Neural crest cell (in vitro differentiated cells): ENCODE measurements at regions not wholly inside any gene's neighbourhood (a gene's known extent, or its start where the extent isn't known, plus 50 kb on each side); places are given as distances from the start of the nearest gene placed in this dataset.

Source experiments
- DNase-seq: peaks from one replicate; pipeline ENCODE4 v3.0.0; 2021; ENCODE audit warnings: low read depth, mixed read lengths, low spot score
- H3K27ac Mint-ChIP-seq: one replicate; pipeline ENCODE4 v1.8.0; 2021; ENCODE audit warnings: mild to moderate bottlenecking, mixed read lengths; ENCODE audit not compliant: unreplicated experiment
- H3K27me3 Mint-ChIP-seq: 2 replicates; pipeline ENCODE4 v1.8.0; 2021; ENCODE audit warnings: low read depth, mild to moderate bottlenecking, mixed read lengths
- H3K36me3 Mint-ChIP-seq: 2 replicates; pipeline ENCODE4 v1.8.0; 2021; ENCODE audit warnings: low read depth, mild to moderate bottlenecking, mixed read lengths
- H3K4me1 Mint-ChIP-seq: 2 replicates; pipeline ENCODE4 v1.8.0; 2021; ENCODE audit warnings: mixed read lengths
- H3K4me3 Mint-ChIP-seq: one replicate; pipeline ENCODE4 v1.8.0; 2021; ENCODE audit warnings: mild to moderate bottlenecking, mixed read lengths
- H3K9me3 Mint-ChIP-seq: 2 replicates; pipeline ENCODE4 v1.8.0; 2021; ENCODE audit warnings: mixed read lengths
- TF ChIP-seq, protein P1 (sequence below): fragments of 200-600 bp; sonication (generic); conservative IDR thresholded peaks from 2 replicates; pipeline ENCODE4 v1.5.0; 2021; ENCODE audit warnings: antibody characterized with exemption, mild to moderate bottlenecking

DNA sequence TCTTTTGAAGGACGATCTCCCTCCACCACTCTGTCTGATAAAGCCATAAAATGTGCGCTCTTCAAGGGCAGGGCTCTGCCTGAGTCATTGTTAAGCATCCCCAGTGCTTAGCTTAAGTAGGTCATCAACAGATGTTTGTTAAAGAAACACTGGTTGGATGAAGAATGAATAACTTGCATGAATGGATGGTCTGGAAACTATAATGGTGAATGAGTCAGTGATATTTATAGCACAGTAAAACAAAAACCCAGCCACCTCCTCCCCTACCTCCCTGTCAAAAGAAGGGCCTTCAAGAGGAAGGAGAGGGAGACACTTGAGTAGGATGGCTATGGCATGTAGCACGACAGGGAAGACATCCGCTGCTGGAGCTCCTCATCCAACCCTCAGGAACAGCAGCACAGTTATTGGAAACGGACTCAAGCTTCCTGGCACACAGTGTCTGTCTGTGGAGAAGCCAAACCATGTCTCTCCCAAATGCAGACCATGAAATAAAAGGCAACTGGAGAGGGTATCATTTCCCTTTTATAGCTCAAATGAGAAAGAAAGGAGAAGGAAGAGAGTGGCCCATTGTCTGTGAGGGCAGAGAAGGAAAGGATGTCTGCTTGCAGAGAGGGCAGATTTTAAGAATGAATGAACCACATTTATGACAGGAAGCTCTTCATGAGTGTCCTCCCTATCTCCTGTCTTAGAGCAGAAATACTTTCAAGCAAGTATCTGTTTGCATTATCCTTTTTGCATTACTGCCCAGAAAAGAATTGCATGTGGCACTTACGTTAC lies 183.5 kb upstream of the UBL3 start:
- H3K27me3 Mint-ChIP-seq: peaks cover 4% of the 10 kb centered on the region
- no peak overlapping the region for H3K4me3 Mint-ChIP-seq
- TF ChIP-seq, protein P1, sequence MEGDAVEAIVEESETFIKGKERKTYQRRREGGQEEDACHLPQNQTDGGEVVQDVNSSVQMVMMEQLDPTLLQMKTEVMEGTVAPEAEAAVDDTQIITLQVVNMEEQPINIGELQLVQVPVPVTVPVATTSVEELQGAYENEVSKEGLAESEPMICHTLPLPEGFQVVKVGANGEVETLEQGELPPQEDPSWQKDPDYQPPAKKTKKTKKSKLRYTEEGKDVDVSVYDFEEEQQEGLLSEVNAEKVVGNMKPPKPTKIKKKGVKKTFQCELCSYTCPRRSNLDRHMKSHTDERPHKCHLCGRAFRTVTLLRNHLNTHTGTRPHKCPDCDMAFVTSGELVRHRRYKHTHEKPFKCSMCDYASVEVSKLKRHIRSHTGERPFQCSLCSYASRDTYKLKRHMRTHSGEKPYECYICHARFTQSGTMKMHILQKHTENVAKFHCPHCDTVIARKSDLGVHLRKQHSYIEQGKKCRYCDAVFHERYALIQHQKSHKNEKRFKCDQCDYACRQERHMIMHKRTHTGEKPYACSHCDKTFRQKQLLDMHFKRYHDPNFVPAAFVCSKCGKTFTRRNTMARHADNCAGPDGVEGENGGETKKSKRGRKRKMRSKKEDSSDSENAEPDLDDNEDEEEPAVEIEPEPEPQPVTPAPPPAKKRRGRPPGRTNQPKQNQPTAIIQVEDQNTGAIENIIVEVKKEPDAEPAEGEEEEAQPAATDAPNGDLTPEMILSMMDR: no peak
- no peaks in the 10 kb centered on the region for H3K9me3 Mint-ChIP-seq
- H3K36me3 Mint-ChIP-seq: no peaks in the 10 kb centered on the region
- DNase-seq: no peak
- H3K4me1 Mint-ChIP-seq: peaks cover 29% of the 10 kb centered on the region
- H3K27ac Mint-ChIP-seq: peak overlapping the region; percentile 15

DNA sequence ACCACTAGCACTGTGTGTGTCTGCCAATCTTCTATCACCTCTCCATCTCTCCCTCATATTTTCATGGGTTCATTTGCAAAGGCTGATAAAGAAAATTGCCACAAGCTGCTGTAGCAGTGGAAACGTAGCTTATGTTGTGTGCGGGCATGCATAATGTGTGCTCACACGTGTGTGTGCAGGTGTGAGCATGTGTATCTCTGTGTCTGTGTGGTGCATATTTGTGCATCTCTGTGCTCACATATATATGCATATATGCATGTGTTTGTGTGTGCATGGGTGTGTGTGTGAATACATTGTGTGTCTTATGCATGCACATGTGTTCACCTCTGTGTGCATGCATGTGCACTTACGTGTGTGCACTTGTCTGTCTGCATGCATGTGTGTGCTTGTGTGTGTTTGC lies 181.8 kb upstream of the UBL3 start:
- H3K4me1 Mint-ChIP-seq: peaks cover 26% of the 10 kb centered on the region
- TF ChIP-seq, protein P1: no peak
- H3K36me3 Mint-ChIP-seq: no peaks in the 10 kb centered on the region
- no peaks in the 10 kb centered on the region for H3K9me3 Mint-ChIP-seq
- no peak overlapping the region for H3K27ac Mint-ChIP-seq
- H3K27me3 Mint-ChIP-seq: no peaks in the 10 kb centered on the region
- H3K4me3 Mint-ChIP-seq: no peak overlapping the region
- DNase-seq: no peak

DNA sequence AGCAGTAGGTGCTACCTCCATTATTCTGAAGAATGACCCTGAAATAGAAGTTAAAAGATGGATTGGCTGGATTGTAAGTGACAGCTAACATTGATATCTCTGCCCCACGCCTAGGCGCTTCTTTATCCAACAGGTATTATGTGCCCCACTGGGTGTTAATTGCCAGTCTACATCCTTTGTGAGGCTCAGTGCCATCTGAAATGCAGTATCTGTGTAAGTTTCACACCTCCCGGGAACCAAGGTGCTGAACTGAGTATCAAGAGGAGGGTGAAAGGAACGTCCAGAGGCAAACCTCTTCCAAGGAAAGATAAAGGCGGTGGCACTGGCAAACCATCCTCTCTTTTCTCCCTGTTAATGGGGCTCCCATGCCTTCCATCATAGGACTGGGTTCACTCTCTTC lies 181.1 kb upstream of the UBL3 start:
- H3K9me3 Mint-ChIP-seq: no peaks in the 10 kb centered on the region
- TF ChIP-seq, protein P1: no peak
- H3K4me1 Mint-ChIP-seq: peaks cover 28% of the 10 kb centered on the region
- no peaks in the 10 kb centered on the region for H3K36me3 Mint-ChIP-seq
- no peak for DNase-seq
- no peak overlapping the region for H3K4me3 Mint-ChIP-seq
- no peak overlapping the region for H3K27ac Mint-ChIP-seq
- no peaks in the 10 kb centered on the region for H3K27me3 Mint-ChIP-seq

DNA sequence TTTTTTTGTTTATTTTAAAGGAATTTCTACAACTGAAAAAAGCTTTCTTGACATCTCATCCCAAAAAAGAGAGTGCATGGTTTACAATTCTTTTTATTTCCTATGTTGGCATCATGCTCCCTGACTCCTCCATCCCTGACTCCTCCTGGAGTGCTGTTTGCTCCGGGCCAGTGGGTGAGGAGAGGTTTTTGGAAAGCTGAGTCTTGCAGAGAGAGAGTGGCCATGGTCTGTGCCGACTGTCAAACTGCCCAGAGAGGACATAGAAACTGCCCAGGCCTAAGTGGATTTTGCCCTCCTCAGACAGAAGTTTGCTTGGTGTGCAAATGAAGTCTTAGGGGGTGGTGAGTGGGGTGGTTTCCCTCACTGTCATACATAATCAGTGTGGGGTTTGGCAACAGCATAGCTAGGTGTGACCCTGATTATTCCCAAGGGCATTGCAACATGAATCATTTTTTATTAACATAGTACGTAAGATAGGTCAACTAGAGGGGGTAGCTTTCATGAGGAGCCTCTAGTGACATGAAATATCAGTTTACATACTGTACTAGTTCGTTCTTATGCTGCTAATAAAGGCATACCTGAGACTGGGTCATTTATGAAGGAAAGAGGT lies 179.8 kb upstream of the UBL3 start:
- no peak overlapping the region for H3K4me3 Mint-ChIP-seq
- no peaks in the 10 kb centered on the region for H3K36me3 Mint-ChIP-seq
- no peak overlapping the region for H3K27ac Mint-ChIP-seq
- TF ChIP-seq, protein P1: no peak
- H3K4me1 Mint-ChIP-seq: peaks cover 33% of the 10 kb centered on the region
- DNase-seq: no peak
- no peaks in the 10 kb centered on the region for H3K9me3 Mint-ChIP-seq
- H3K27me3 Mint-ChIP-seq: no peaks in the 10 kb centered on the region

DNA sequence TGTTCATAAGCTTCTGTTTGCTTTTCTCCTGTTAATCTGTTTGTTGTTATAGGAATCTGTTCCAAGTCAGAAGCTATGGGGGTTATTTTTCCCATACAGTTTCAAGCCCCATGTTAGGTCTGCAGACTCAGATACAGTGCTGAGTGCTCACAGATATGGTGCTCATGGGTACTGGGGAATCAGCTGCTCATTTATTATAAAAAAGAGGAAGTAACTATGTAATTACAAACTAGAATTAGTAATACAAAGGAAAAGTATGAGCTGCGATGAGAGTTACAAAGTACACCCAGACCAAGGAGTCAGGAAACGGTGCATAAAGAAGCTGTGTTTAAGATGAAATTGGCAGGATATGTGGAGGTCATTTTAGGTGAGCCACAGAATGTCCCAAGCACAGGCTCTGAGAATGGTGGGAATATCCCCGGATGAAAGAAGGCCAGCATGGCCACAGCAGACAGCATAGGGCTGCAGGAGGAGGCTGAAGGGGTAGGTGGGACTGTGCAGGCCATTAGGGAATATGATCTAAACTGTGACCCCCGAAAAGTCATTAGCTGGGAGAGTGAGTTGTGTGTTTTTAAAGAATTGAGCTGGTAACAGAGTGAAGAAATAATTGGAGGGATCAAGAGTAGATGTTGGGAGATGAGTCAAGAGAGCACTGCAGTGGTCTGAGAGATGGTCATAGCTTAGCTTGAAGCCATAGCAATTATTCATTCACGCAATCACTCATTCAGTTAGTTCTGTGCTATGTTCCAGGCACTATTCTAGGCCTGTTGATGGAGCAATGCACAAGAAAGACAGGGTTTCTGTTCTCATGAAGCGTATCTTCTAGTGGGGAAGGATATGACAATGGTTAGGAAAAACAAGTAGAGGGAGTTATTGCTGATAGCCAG lies 177.4 kb upstream of the UBL3 start:
- TF ChIP-seq, protein P1: no peak
- Mint-ChIP-seq H3K27ac (no peak overlapping the region), H3K4me1 (peaks cover 32% of the 10 kb centered on the region), H3K9me3 (no peaks in the 10 kb centered on the region), H3K4me3 (no peak overlapping the region), H3K36me3 (no peaks in the 10 kb centered on the region), H3K27me3 (no peaks in the 10 kb centered on the region)
- DNase-seq: no peak
